Right atrium auricular region (tissue), 2 donors: ENCODE measurements at regions not wholly inside any gene's neighbourhood (a gene's known extent, or its start where the extent isn't known, plus 50 kb on each side); places are given as distances from the start of the nearest gene placed in this dataset.

ENCODE experiments used
- DNase-seq: peaks from one replicate; pipeline ENCODE4 v3.0.0-alpha.2; 2019; ENCODE audit warnings: low spot score
- H3K27ac ChIP-seq, 2 donors: fragments of 200-600 bp; sonication (generic); 1 replicate in 1 of 2; 2 replicates in 1 of 2; pipeline ENCODE4 v1.5.1; 2016 to 2019
- H3K27me3 ChIP-seq, 2 donors: fragments of 200-600 bp; sonication (generic); one replicate each; pipeline versions ENCODE4 v1.5.1 to v1.6.0; 2017 to 2019
- H3K36me3 ChIP-seq: fragments of 200-600 bp; sonication (generic); one replicate; pipeline ENCODE4 v1.5.1; 2016
- H3K4me1 ChIP-seq, 2 donors: fragments of 200-600 bp; sonication (generic); one replicate each; pipeline versions ENCODE4 v1.5.1 to v1.6.0; 2017 to 2019
- H3K4me3 ChIP-seq, 2 donors: fragments of 200-600 bp; sonication (generic); 1 replicate in 1 of 2; 2 replicates in 1 of 2; pipeline ENCODE4 v1.5.1; 2017 to 2019; ENCODE audit warnings: mild to moderate bottlenecking in 1 of 2, moderate library complexity in 1 of 2
- H3K9me3 ChIP-seq, 2 donors: fragments of 200-600 bp; sonication (generic); one replicate each; pipeline ENCODE4 v1.5.1; 2019
- CTCF ChIP-seq, 2 donors: fragments of 200-600 bp; sonication (generic); IDR thresholded peaks; one replicate each; pipeline ENCODE4 v1.5.1; 2019; ENCODE audit warnings: antibody characterized with exemption in 2 of 2

GRCh38 chr21:25118648-25119047 is 488.6 kb downstream of the MRPL39 start:
- H3K4me1 ChIP-seq: no peaks in the 10 kb centered on the region
- H3K9me3 ChIP-seq: no peaks in the 10 kb centered on the region
- no peaks in the 10 kb centered on the region for H3K27me3 ChIP-seq
- no peak for TF ChIP-seq CTCF (IDR thresholded peaks at IDR 0.05)
- H3K4me3 ChIP-seq: no peak overlapping the region
- H3K36me3 ChIP-seq: no peaks in the 10 kb centered on the region
- H3K27ac ChIP-seq: no peak overlapping the region
- no peak for DNase-seq

- no peak for DNase-seq
- Histone ChIP-seq H3K36me3 (no peaks in the 10 kb centered on the region), H3K4me1 (no peaks in the 10 kb centered on the region), H3K27ac (no peak overlapping the region), H3K4me3 (no peak overlapping the region), H3K27me3 (no peaks in the 10 kb centered on the region), H3K9me3 (no peaks in the 10 kb centered on the region)
- no peak for TF ChIP-seq CTCF (IDR thresholded peaks at IDR 0.05)
Observed at GRCh38 chr21:25115021-25115420, 492.3 kb downstream of the MRPL39 start.

GRCh38 chr21:25107708-25108107 is 499.6 kb downstream of the MRPL39 start:
- no peak for TF ChIP-seq CTCF (IDR thresholded peaks at IDR 0.05)
- Histone ChIP-seq H3K9me3 (no peaks in the 10 kb centered on the region), H3K27me3 (no peaks in the 10 kb centered on the region), H3K4me1 (no peaks in the 10 kb centered on the region), H3K27ac (no peak overlapping the region), H3K4me3 (no peak overlapping the region), H3K36me3 (no peaks in the 10 kb centered on the region)
- no peak for DNase-seq

GRCh38 chr21:25103500-25104207 is 503.6 kb downstream of the MRPL39 start:
- Histone ChIP-seq H3K4me1 (no peaks in the 10 kb centered on the region), H3K4me3 (no peak overlapping the region), H3K36me3 (no peaks in the 10 kb centered on the region), H3K9me3 (no peaks in the 10 kb centered on the region), H3K27ac (no peak overlapping the region), H3K27me3 (no peaks in the 10 kb centered on the region)
- DNase-seq: no peak
- TF ChIP-seq CTCF (IDR thresholded peaks at IDR 0.05): no peak

GRCh38 chr21:25097648-25098047 is 509.6 kb downstream of the MRPL39 start:
- Histone ChIP-seq H3K9me3 (peaks cover 0 to 16% of the 10 kb centered on the region in 2 donors), H3K4me3 (no peak overlapping the region), H3K36me3 (no peaks in the 10 kb centered on the region), H3K4me1 (no peaks in the 10 kb centered on the region), H3K27ac (no peak overlapping the region), H3K27me3 (no peaks in the 10 kb centered on the region)
- no peak for DNase-seq
- TF ChIP-seq CTCF (IDR thresholded peaks at IDR 0.05): no peak

GRCh38 chr21:25094695-25095094 is 512.6 kb downstream of the MRPL39 start:
- H3K27me3 ChIP-seq: no peaks in the 10 kb centered on the region
- no peaks in the 10 kb centered on the region for H3K4me1 ChIP-seq
- no peak overlapping the region for H3K27ac ChIP-seq
- DNase-seq: no peak
- peaks cover 0 to 16% of the 10 kb centered on the region in 2 donors for H3K9me3 ChIP-seq
- H3K4me3 ChIP-seq: no peak overlapping the region
- H3K36me3 ChIP-seq: no peaks in the 10 kb centered on the region
- TF ChIP-seq CTCF (IDR thresholded peaks at IDR 0.05): no peak
